GM23338 (cell line): ENCODE measurements at regions not wholly inside any gene's neighbourhood (a gene's known extent, or its start where the extent isn't known, plus 50 kb on each side); places are given as distances from the start of the nearest gene placed in this dataset.

Source experiments
- ATAC-seq: fragments of 200-7000 bp; cut with Tn5 transposase; 3 replicates; pipeline ENCODE4 v1.9.1; 2020
- DNase-seq: peaks from one replicate; pipeline ENCODE4 v3.0.0-alpha.2; 2015; ENCODE audit warnings: low spot score
- H2AFZ ChIP-seq: fragments of 200-600 bp; sonication (generic); 2 replicates; pipeline ENCODE4 v1.8.0; 2016; ENCODE audit warnings: antibody characterized with exemption, mild to moderate bottlenecking, moderate library complexity
- H3F3A ChIP-seq: fragments of 200-600 bp; sonication (generic); replicated peaks from 2 replicates; pipeline ENCODE4 v1.8.0; 2017; ENCODE audit warnings: antibody characterized with exemption, mixed run types, low read depth
- H3K27ac ChIP-seq: fragments of 200-600 bp; sonication (generic); 2 replicates; pipeline ENCODE4 v1.6.1; 2016; ENCODE audit warnings: low read depth
- H3K27me3 ChIP-seq: fragments of 200-600 bp; sonication (generic); 2 replicates; pipeline ENCODE4 v1.8.0; 2016; ENCODE audit warnings: mild to moderate bottlenecking, mixed run types, moderate library complexity; ENCODE audit not compliant: insufficient read depth
- H3K36me3 ChIP-seq: fragments of 200-600 bp; sonication (generic); 2 replicates; pipeline ENCODE4 v1.8.0; 2016; ENCODE audit warnings: mild to moderate bottlenecking; ENCODE audit not compliant: insufficient read depth
- H3K4me1 ChIP-seq: fragments of 200-600 bp; sonication (generic); 2 replicates; pipeline ENCODE4 v1.8.0; 2016; ENCODE audit warnings: mild to moderate bottlenecking, moderate library complexity; ENCODE audit not compliant: insufficient read depth
- H3K4me2 ChIP-seq: fragments of 200-600 bp; sonication (generic); 2 replicates; pipeline ENCODE4 v1.7.1; 2017; ENCODE audit warnings: mixed run types
- H3K4me3 ChIP-seq: fragments of 200-600 bp; sonication (generic); 2 replicates; pipeline ENCODE4 v1.6.1; 2016; ENCODE audit warnings: mixed run types
- H3K79me2 ChIP-seq: fragments of 200-600 bp; sonication (generic); replicated peaks from 2 replicates; pipeline ENCODE4 v1.8.0; 2017; ENCODE audit warnings: mild to moderate bottlenecking; ENCODE audit not compliant: insufficient read depth
- H3K9me2 ChIP-seq: fragments of 200-600 bp; sonication (generic); 2 replicates; pipeline ENCODE4 v1.8.0; 2017; ENCODE audit not compliant: insufficient read depth
- H4K20me1 ChIP-seq: fragments of 200-600 bp; sonication (generic); replicated peaks from 2 replicates; pipeline ENCODE4 v1.8.0; 2017; ENCODE audit warnings: mild to moderate bottlenecking; ENCODE audit not compliant: insufficient read depth
- H3K27ac Mint-ChIP-seq: 2 replicates; pipeline ENCODE4 v1.8.0; 2020; ENCODE audit warnings: inconsistent platforms, mild to moderate bottlenecking, moderate library complexity, mixed read lengths
- H3K27me3 Mint-ChIP-seq: 3 replicates; pipeline ENCODE4 v1.8.0; 2022; ENCODE audit warnings: low read depth, mild to moderate bottlenecking, moderate library complexity, mixed read lengths, inconsistent platforms; ENCODE audit not compliant: insufficient read depth, poor library complexity
- H3K36me3 Mint-ChIP-seq: 3 replicates; pipeline ENCODE4 v1.8.0; 2021; ENCODE audit warnings: low read depth, mild to moderate bottlenecking, inconsistent platforms, moderate library complexity, mixed read lengths
- H3K4me1 Mint-ChIP-seq: 3 replicates; pipeline ENCODE4 v1.8.0; 2020; ENCODE audit warnings: mild to moderate bottlenecking, inconsistent platforms, mixed read lengths
- H3K4me3 Mint-ChIP-seq: 3 replicates; pipeline ENCODE4 v1.8.0; 2021; ENCODE audit warnings: moderate library complexity, mild to moderate bottlenecking, inconsistent platforms, mixed read lengths
- H3K9me3 Mint-ChIP-seq: 3 replicates; pipeline ENCODE4 v1.8.0; 2020; ENCODE audit warnings: moderate library complexity, mild to moderate bottlenecking, inconsistent platforms, mixed read lengths
- CREB1 ChIP-seq: fragments of 250-450 bp; sonication (Bioruptor Pico); IDR thresholded peaks from 2 replicates; pipeline ENCODE4 v1.5.0; 2020; ENCODE audit warnings: low read depth, mild to moderate bottlenecking, moderate library complexity
- EZH2 ChIP-seq: fragments of 200-600 bp; sonication (generic); IDR thresholded peaks from one replicate; pipeline ENCODE4 v1.8.0; 2017; ENCODE audit warnings: antibody characterized with exemption, mild to moderate bottlenecking, low read depth; ENCODE audit not compliant: unreplicated experiment
- JUNB ChIP-seq: IDR thresholded peaks from one replicate; pipeline ENCODE4 v1.6.1; 2016; ENCODE audit warnings: antibody characterized with exemption; ENCODE audit not compliant: unreplicated experiment
- POLR2AphosphoS5 ChIP-seq: IDR thresholded peaks from 2 replicates; pipeline ENCODE4 v1.6.1; 2016; ENCODE audit warnings: antibody characterized with exemption, low read depth
- STAT1 ChIP-seq: IDR thresholded peaks from one replicate; pipeline ENCODE4 v1.6.1; 2016; ENCODE audit warnings: antibody characterized with exemption; ENCODE audit not compliant: unreplicated experiment
- TF ChIP-seq, protein P1 (sequence below): fragments of 250-450 bp; sonication (Bioruptor Pico); IDR thresholded peaks from 2 replicates; pipeline ENCODE4 v1.5.0; 2020; ENCODE audit warnings: mild to moderate bottlenecking, moderate library complexity
- TF ChIP-seq, protein P2 (sequence below): IDR thresholded peaks from 2 replicates; pipeline ENCODE4 v1.6.1; 2016; ENCODE audit warnings: antibody characterized with exemption
- TF ChIP-seq, protein P3 (sequence below), 2 experiments: fragments of 200-600 bp in 1 of 2; sonication (generic) in 1 of 2; conservative IDR thresholded peaks; 2 replicates each; pipeline versions ENCODE4 v1.5.1 to v1.6.1; 2016 to 2017; ENCODE audit warnings: antibody characterized with exemption in 2 of 2, low read depth in 2 of 2, mild to moderate bottlenecking in 2 of 2, moderate library complexity in 1 of 2

DNA sequence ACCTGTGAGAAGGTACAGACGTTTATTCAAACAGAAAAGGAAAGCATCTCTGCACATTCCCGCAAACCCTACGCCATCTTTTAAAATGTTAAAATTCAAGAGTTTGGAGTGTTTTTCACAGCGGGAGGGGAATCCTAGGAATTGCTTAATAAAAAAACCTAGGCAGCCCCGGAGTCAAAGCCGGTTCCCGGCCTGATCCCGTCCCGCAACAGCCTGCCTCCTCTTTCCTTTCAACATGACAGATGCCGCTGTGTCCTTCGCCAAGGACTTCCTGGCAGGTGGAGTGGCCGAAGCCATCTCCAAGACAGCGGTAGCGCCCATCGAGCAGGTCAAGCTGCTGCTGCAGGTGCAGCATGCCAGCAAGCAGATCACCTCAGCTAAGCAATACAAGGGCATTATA lies 123.0 kb upstream of the VSTM2A start:
- H3K79me2 ChIP-seq = no peaks in the 10 kb centered on the region
- Mint-ChIP-seq H3K27me3 (peaks cover 4% of the 10 kb centered on the region), H3K36me3 (0 out of 3 replicates have a peak, but pooled peaks cover 3% of the 10 kb centered on the region), H3K4me1 (peaks cover 2% of the 10 kb centered on the region; the same call in 2 of the 3 replicates), H3K9me3 (0 out of 3 replicates have a peak, but pooled peaks cover 3% of the 10 kb centered on the region), H3K27ac (no peak overlapping the region), H3K4me3 (no peak overlapping the region)
- no peaks in the 10 kb centered on the region for H3F3A ChIP-seq
- H3K9me2 ChIP-seq = peaks cover 13% of the 10 kb centered on the region; the same call in 1 of the 2 replicates
- no peak overlapping the region for H3K4me2 ChIP-seq
- ATAC-seq = peak; percentile 29; the same call in 1 of the 3 replicates
- H4K20me1 ChIP-seq = no peaks in the 10 kb centered on the region
- no peak for TF ChIP-seq STAT1
- no peaks in the 10 kb centered on the region for H3K4me1 ChIP-seq
- H3K27ac ChIP-seq = peak overlapping the region; percentile 88
- DNase-seq = peak; percentile 69
- H2AFZ ChIP-seq = peak overlapping the region; percentile 58; the same call in 1 of the 2 replicates
- no peaks in the 10 kb centered on the region for H3K27me3 ChIP-seq
- H3K36me3 ChIP-seq = no peaks in the 10 kb centered on the region
- no peak overlapping the region for H3K4me3 ChIP-seq

DNA sequence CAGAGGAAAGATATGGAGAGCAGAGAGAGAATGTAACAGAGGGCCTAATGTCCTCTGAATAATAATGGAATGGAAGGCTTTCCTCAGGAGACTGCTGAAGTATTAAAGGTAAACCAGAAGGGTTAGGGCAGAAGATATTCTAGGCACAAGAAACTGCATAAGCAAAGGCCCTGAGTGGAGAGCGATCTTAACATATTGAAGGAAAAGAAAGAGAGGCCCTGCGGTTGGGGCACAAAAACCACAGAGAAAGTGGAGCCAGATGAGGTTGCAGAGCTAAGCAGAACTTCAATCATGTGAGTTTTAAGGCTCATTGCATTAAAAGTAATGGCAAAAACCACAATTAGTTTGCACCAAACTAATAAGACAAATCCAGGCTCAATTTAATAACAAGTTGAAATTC lies 115.8 kb upstream of the VSTM2A start:
- peaks cover 3% of the 10 kb centered on the region; the same call in 1 of the 3 replicates for H3K36me3 Mint-ChIP-seq
- ATAC-seq (no peak), DNase-seq (no peak)
- no peaks in the 10 kb centered on the region for H3F3A ChIP-seq
- peaks cover 9% of the 10 kb centered on the region for H3K4me1 Mint-ChIP-seq
- no peak overlapping the region for H3K27ac Mint-ChIP-seq
- no peak overlapping the region for H3K4me2 ChIP-seq
- H3K27me3 Mint-ChIP-seq = peaks cover 3% of the 10 kb centered on the region
- H3K27ac ChIP-seq = no peak overlapping the region
- H2AFZ ChIP-seq = peak overlapping the region; percentile 70
- no peak overlapping the region for H3K4me3 ChIP-seq
- H4K20me1 ChIP-seq = no peaks in the 10 kb centered on the region
- H3K9me3 Mint-ChIP-seq = peaks cover 3% of the 10 kb centered on the region; the same call in 1 of the 3 replicates
- no peaks in the 10 kb centered on the region for H3K4me1 ChIP-seq
- no peaks in the 10 kb centered on the region for H3K36me3 ChIP-seq
- H3K9me2 ChIP-seq = peaks cover 11% of the 10 kb centered on the region; the same call in 1 of the 2 replicates
- H3K27me3 ChIP-seq = no peaks in the 10 kb centered on the region
- H3K4me3 Mint-ChIP-seq = no peak overlapping the region
- TF ChIP-seq EZH2 (no peak), JUNB (no peak), CREB1 (no peak), POLR2AphosphoS5 (no peak), STAT1 (no peak)
- TF ChIP-seq, protein P1, sequence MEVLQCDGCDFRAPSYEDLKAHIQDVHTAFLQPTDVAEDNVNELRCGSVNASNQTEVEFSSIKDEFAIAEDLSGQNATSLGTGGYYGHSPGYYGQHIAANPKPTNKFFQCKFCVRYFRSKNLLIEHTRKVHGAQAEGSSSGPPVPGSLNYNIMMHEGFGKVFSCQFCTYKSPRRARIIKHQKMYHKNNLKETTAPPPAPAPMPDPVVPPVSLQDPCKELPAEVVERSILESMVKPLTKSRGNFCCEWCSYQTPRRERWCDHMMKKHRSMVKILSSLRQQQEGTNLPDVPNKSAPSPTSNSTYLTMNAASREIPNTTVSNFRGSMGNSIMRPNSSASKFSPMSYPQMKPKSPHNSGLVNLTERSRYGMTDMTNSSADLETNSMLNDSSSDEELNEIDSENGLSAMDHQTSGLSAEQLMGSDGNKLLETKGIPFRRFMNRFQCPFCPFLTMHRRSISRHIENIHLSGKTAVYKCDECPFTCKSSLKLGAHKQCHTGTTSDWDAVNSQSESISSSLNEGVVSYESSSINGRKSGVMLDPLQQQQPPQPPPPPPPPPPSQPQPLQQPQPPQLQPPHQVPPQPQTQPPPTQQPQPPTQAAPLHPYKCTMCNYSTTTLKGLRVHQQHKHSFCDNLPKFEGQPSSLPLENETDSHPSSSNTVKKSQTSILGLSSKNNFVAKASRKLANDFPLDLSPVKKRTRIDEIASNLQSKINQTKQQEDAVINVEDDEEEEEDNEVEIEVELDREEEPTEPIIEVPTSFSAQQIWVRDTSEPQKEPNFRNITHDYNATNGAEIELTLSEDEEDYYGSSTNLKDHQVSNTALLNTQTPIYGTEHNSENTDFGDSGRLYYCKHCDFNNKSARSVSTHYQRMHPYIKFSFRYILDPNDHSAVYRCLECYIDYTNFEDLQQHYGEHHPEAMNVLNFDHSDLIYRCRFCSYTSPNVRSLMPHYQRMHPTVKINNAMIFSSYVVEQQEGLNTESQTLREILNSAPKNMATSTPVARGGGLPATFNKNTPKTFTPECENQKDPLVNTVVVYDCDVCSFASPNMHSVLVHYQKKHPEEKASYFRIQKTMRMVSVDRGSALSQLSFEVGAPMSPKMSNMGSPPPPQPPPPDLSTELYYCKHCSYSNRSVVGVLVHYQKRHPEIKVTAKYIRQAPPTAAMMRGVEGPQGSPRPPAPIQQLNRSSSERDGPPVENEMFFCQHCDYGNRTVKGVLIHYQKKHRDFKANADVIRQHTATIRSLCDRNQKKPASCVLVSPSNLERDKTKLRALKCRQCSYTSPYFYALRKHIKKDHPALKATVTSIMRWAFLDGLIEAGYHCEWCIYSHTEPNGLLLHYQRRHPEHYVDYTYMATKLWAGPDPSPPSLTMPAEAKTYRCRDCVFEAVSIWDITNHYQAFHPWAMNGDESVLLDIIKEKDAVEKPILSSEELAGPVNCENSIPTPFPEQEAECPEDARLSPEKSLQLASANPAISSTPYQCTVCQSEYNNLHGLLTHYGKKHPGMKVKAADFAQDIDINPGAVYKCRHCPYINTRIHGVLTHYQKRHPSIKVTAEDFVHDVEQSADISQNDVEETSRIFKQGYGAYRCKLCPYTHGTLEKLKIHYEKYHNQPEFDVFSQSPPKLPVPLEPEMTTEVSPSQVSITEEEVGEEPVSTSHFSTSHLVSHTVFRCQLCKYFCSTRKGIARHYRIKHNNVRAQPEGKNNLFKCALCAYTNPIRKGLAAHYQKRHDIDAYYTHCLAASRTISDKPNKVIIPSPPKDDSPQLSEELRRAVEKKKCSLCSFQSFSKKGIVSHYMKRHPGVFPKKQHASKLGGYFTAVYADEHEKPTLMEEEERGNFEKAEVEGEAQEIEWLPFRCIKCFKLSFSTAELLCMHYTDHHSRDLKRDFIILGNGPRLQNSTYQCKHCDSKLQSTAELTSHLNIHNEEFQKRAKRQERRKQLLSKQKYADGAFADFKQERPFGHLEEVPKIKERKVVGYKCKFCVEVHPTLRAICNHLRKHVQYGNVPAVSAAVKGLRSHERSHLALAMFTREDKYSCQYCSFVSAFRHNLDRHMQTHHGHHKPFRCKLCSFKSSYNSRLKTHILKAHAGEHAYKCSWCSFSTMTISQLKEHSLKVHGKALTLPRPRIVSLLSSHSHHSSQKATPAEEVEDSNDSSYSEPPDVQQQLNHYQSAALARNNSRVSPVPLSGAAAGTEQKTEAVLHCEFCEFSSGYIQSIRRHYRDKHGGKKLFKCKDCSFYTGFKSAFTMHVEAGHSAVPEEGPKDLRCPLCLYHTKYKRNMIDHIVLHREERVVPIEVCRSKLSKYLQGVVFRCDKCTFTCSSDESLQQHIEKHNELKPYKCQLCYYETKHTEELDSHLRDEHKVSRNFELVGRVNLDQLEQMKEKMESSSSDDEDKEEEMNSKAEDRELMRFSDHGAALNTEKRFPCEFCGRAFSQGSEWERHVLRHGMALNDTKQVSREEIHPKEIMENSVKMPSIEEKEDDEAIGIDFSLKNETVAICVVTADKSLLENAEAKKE (CRISPR knock-in tag) = no peak
- TF ChIP-seq, protein P2, sequence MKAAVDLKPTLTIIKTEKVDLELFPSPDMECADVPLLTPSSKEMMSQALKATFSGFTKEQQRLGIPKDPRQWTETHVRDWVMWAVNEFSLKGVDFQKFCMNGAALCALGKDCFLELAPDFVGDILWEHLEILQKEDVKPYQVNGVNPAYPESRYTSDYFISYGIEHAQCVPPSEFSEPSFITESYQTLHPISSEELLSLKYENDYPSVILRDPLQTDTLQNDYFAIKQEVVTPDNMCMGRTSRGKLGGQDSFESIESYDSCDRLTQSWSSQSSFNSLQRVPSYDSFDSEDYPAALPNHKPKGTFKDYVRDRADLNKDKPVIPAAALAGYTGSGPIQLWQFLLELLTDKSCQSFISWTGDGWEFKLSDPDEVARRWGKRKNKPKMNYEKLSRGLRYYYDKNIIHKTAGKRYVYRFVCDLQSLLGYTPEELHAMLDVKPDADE = no peak
- TF ChIP-seq, protein P3, sequence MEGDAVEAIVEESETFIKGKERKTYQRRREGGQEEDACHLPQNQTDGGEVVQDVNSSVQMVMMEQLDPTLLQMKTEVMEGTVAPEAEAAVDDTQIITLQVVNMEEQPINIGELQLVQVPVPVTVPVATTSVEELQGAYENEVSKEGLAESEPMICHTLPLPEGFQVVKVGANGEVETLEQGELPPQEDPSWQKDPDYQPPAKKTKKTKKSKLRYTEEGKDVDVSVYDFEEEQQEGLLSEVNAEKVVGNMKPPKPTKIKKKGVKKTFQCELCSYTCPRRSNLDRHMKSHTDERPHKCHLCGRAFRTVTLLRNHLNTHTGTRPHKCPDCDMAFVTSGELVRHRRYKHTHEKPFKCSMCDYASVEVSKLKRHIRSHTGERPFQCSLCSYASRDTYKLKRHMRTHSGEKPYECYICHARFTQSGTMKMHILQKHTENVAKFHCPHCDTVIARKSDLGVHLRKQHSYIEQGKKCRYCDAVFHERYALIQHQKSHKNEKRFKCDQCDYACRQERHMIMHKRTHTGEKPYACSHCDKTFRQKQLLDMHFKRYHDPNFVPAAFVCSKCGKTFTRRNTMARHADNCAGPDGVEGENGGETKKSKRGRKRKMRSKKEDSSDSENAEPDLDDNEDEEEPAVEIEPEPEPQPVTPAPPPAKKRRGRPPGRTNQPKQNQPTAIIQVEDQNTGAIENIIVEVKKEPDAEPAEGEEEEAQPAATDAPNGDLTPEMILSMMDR (conservative IDR thresholded peaks at IDR 0.05; ENCODE audit: low read depth in 2 of 2) = no peak
- no peaks in the 10 kb centered on the region for H3K79me2 ChIP-seq
